NCI-H82 (cell line): ENCODE measurements at regions not wholly inside any gene's neighbourhood (a gene's known extent, or its start where the extent isn't known, plus 50 kb on each side); places are given as distances from the start of the nearest gene placed in this dataset.

ENCODE experiments used
- DNase-seq: peaks from one replicate; lab custom pipeline; 2025; lab: John Stamatoyannopoulos, UW

DNA sequence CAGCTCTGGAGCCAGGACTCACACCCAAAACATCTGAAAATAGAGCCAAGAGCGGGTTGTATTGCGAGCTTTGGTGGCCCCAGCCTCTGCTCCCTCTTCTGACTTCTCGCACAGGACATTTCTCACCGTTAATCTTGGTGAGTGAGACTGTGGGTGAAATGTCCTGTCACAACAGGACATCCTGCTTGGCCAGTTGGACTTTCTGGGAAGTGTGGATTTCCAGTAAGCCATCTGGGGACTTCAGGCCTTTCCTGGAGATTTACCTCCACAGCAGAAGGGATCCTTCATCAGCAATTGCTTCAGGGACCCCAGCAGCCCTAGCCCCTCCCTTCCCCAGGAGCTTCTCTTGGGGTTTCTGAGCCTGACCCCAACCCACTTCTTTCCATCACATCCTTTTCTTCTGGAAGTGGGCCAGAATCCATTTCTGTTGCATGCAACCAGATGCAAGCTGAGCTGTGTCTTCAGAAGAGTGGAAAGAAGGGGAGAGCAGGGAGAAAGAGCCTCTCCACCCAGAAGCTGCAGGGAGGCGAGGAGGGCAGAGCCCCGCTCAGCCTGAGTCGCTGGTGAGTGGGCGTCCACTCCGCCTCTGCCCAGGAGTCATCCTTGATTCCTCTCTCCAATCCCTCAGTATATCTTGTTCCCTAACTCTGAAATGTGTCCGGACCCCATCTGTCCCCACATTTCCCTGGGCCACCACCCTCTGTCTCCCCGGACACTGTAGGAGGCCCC is 50.3 kb upstream of the GADD45G start:
- no peak for DNase-seq

DNA sequence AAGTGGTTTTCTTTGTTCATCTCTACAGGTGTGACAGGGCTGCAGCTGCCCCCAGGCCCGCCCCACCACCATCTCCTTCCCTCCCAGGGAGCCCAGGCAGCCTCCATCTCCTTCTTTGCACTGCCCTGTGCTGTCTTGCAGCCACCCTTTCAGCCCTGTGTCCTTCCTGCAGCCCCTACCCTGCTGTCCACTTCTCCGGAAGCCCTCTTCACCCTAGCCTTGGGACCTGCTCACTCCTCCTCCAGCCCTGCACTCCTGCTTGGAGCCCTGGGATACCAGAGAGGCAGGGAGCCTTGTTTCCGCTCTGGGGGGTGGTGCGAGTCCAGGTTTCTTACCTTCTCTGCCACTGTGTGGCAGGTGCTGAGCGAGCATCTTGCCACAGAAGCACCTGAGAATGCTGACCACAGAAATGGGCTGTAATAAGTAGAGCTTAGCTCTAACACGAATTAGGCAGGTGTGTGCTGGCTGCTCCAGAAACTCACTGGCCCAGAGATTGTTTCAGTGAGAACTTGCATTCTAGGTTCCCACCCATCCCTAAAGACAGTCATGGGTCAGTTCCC is 51.3 kb upstream of the GADD45G start:
- no peak for DNase-seq

DNA sequence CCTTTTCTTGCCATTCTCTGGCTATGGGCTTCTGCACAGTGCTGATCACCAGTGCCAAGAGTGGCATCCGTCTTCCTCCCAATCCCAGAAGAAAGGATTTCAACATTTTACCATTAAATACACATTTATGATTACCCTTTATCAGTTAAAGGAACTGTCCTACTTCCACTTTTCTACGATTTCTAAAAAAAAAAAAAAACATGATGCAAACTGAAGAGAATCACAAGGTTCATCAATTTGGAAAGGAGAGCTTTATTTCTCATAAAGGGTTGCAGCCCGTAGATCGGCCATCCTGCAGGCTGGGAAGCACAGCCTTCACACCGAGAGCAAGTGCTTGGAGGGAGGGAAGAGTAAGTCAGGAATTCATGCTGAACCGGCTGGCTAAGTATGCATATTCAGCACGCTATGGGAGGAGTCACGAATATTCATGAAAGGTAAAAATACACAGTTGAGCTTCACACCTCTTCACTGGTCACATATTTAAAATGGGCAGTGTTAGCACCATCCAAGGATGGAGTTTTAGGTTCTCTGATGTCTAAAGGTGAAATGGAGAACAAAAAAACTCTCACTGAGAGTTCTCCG is 52.5 kb upstream of the SEMA4D start:
- DNase-seq = no peak

DNA sequence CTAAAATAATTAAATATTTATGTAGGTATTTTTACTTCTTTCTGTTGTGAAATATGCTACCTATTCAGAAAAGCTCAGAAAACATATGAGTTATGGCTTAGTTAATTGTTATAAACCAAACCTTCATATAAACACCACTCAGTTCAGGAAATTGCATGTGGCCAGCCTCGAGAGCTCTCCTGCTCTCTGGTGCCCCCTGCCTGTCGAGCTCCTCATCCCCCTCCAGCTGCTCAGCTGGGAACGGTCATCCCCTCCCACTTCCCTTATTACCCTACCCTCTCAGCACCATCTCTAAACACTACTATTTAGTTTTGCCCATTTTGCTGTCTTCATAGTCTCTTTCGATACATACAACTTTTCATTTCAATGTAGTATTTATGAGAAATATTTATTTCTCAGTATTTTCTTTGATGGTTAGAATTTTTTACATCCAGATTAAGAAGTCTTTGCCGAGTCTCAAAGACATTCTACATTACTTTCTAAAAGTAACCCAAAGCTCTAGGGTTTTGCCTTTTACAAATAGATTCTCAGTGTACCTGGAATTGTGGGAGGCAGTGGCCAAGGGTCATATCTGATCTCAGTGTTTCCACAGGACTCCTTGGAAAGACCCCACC is 51.2 kb upstream of the SEMA4D start:
- DNase-seq = peak; percentile 81

DNA sequence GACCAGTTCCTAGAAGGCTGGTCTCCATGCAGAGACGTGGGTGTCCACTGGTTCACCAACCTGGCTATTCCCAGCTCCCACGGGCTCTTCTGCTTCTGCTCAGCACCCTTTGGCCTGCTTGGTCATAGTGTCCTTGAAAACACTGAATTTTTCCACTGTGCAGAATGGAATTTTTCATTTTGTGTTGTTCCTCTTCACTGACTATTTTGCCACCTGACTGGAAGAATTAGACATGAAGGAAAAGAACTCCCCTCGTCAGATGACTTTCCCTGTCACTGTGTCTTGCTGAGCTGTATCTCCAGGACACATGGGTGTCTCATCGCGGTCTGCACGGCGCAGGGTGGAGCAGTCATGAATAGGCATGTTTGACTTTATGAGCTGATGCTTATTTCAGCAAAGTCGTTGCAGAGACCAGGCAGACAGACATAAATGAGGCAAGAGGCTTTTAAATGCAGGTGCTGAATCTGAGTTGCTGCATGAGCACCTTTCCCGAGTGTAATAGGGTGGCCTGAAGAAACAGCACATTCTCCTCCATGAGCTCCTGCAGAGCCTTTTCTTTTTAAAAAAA is 50.2 kb upstream of the SEMA4D start:
- DNase-seq = no peak
